ENCODE measurements at regions not wholly inside any gene's neighbourhood (a gene's known extent, or its start where the extent isn't known, plus 50 kb on each side); places are given as distances from the start of the nearest gene placed in this dataset.

GRCh38 chr17:52395308-52395707 lies 236.8 kb upstream of the CA10 start (continued):
- no peak for TF ChIP-seq CTCF (IDR thresholded peaks at IDR 0.05 in 2 of 3, conservative IDR thresholded peaks at IDR 0.05 in 1 of 3; ENCODE audit: borderline replicate concordance in 1 of 3, insufficient read depth in 1 of 3, low read depth in 2 of 3, low read length in 2 of 3)
- no peak for TF ChIP-seq RAD21 (IDR thresholded peaks at IDR 0.05; ENCODE audit: low read depth)
- no peak for TF ChIP-seq CEBPB (IDR thresholded peaks at IDR 0.05; ENCODE audit: low read depth)
- TF ChIP-seq JUND (IDR thresholded peaks at IDR 0.05) = no peak

GRCh38 chr17:52390422-52390821 lies 231.9 kb upstream of the CA10 start:
- peaks cover 35 to 56% of the 10 kb centered on the region in 2 experiments; a peak in 2 of 4 replicates for H3K9me3 ChIP-seq (ENCODE audit: control insufficient read depth in 1 of 2, insufficient read depth in 1 of 2, low read depth in 1 of 2, low read length in 2 of 2)
- no peak overlapping the region for H3K27ac ChIP-seq (ENCODE audit: low read depth, low read length)
- CTCF ChIA-PET = no interaction called here
- BruUV-seq (replicated peaks) = no TSS peak
- DNase-seq (ENCODE audit: low read depth, low spot score) = no peak
- no peaks in the 10 kb centered on the region for H4K20me1 ChIP-seq (ENCODE audit: insufficient read depth)
- H3K4me1 ChIP-seq (ENCODE audit: control insufficient read depth in 1 of 2, insufficient read depth in 2 of 2, low read length in 2 of 2) = no peaks in the 10 kb centered on the region
- no peaks in the 10 kb centered on the region for H3K79me2 ChIP-seq (ENCODE audit: insufficient read depth, low read length)
- no peak overlapping the region for H3K4me2 ChIP-seq (ENCODE audit: low read length)
- H3K9me2 ChIP-seq (ENCODE audit: insufficient read depth) = no peaks in the 10 kb centered on the region
- no peak for ATAC-seq
- no peaks in the 10 kb centered on the region for H3K27me3 ChIP-seq (ENCODE audit: insufficient read depth, low read length)
- H3K9ac ChIP-seq (ENCODE audit: low read length) = no peak overlapping the region
- no peak overlapping the region for H2AFZ ChIP-seq (ENCODE audit: low read depth, low read length, poor library complexity, severe bottlenecking)
- RAD21 ChIA-PET (ENCODE audit: low non-redundant PET in 1 of 2, low total read pairs in 2 of 2, uncharacterized antibody in 2 of 2, unreplicated experiment in 2 of 2) = no interaction called here
- H3K36me3 ChIP-seq (ENCODE audit: control insufficient read depth in 1 of 2, insufficient read depth in 2 of 2, low read length in 2 of 2) = no peaks in the 10 kb centered on the region; a peak in 1 of 4 replicates
- POLR2A ChIA-PET = no interaction called here
- intact Hi-C loops (cut with micrococcal nuclease) = no loop called here
- no peak overlapping the region for H3K4me3 ChIP-seq (replicated peaks in 1 of 2; ENCODE audit: low read depth in 1 of 2, low read length in 2 of 2)
- TF ChIP-seq SP1 (IDR thresholded peaks at IDR 0.05; ENCODE audit: low read depth) = no peak
- no peak for TF ChIP-seq ATF3 (IDR thresholded peaks at IDR 0.05)
- no peak for TF ChIP-seq YY1 (IDR thresholded peaks at IDR 0.05; ENCODE audit: extremely low read depth, insufficient replicate concordance, low read depth, low read length)
- no peak for TF ChIP-seq RAD21 (IDR thresholded peaks at IDR 0.05; ENCODE audit: low read depth)
- no peak for TF ChIP-seq ZNF274 (IDR thresholded peaks at IDR 0.05; ENCODE audit: low read depth, low read length)
- TF ChIP-seq CTCF (IDR thresholded peaks at IDR 0.05 in 2 of 3, conservative IDR thresholded peaks at IDR 0.05 in 1 of 3; ENCODE audit: borderline replicate concordance in 1 of 3, insufficient read depth in 1 of 3, low read depth in 2 of 3, low read length in 2 of 3) = no peak
- no peak for TF ChIP-seq POLR2A (IDR thresholded peaks at IDR 0.05; ENCODE audit: borderline replicate concordance, extremely low read depth, insufficient read depth, insufficient read length)
- no peak for TF ChIP-seq ZBTB33 (IDR thresholded peaks at IDR 0.05; ENCODE audit: extremely low read depth, insufficient replicate concordance, low read length)
- TF ChIP-seq EGR1 (IDR thresholded peaks at IDR 0.05; ENCODE audit: low read depth) = no peak
- no peak for TF ChIP-seq POLR2AphosphoS5 (IDR thresholded peaks at IDR 0.05; ENCODE audit: low read depth, low read length)
- no peak for TF ChIP-seq ZFX (IDR thresholded peaks at IDR 0.05)
- no peak for TF ChIP-seq SRF (IDR thresholded peaks at IDR 0.05; ENCODE audit: low read depth)
- TF ChIP-seq JUND (IDR thresholded peaks at IDR 0.05) = no peak
- TF ChIP-seq REST (IDR thresholded peaks at IDR 0.05; ENCODE audit: low read depth) = no peak

All from HCT116 (cell line).